Activated CD4-positive, alpha-beta T cell treated with anti-CD3 and anti-CD28 coated beads, Interleukin-2, amount 50 U/mL, for 24 hours (primary cell): ENCODE measurements at regions not wholly inside any gene's neighbourhood (a gene's known extent, or its start where the extent isn't known, plus 50 kb on each side); places are given as distances from the start of the nearest gene placed in this dataset.
"Not testable (repeated sequence)": the region's sequence is repeated elsewhere in the genome, so short reads cannot be mapped to it uniquely, and the experiment has no call there.

Experiments used
- DNase-seq, 2 donors: peaks; one replicate each; pipeline ENCODE4 v3.0.0-alpha.2; 2020; ENCODE audit warnings: low read depth in 1 of 2, low spot score in 1 of 2

- no peak for DNase-seq
These were observed 88.7 kb upstream of the TBL1X start for GRCh38 chrX:9376111-9376510.

GRCh38 chrX:9377216-9377615 lies 87.6 kb upstream of the TBL1X start:
- not testable (repeated sequence) for DNase-seq

GRCh38 chrX:9378980-9379696 lies 85.7 kb upstream of the TBL1X start:
- no peak for DNase-seq

GRCh38 chrX:9379697-9380551 lies 84.9 kb upstream of the TBL1X start:
- no peak for DNase-seq

- DNase-seq, result no peak
These were observed 81.2 kb upstream of the TBL1X start for GRCh38 chrX:9383655-9384054.

GRCh38 chrX:9388450-9388849 lies 76.4 kb upstream of the TBL1X start:
- no peak for DNase-seq

GRCh38 chrX:9390121-9390520 lies 74.7 kb upstream of the TBL1X start:
- no peak for DNase-seq

GRCh38 chrX:9390693-9391368 lies 74.0 kb upstream of the TBL1X start:
- DNase-seq, result no peak

- DNase-seq, result no peak
These were observed 72.4 kb upstream of the TBL1X start for GRCh38 chrX:9392445-9392844.

- no peak for DNase-seq
These were observed 71.3 kb upstream of the TBL1X start for GRCh38 chrX:9393571-9393970.

- no peak for DNase-seq
These were observed 70.6 kb upstream of the TBL1X start for GRCh38 chrX:9394212-9394611.

GRCh38 chrX:9396930-9397329 lies 67.9 kb upstream of the TBL1X start:
- DNase-seq, result no peak

- no peak for DNase-seq
These were observed 63.8 kb upstream of the TBL1X start for GRCh38 chrX:9401051-9401450.

- DNase-seq, result no peak
These were observed 61.5 kb upstream of the TBL1X start for GRCh38 chrX:9403374-9403773.

- DNase-seq, result not testable (repeated sequence)
These were observed 59.2 kb upstream of the TBL1X start for GRCh38 chrX:9405635-9406034.

- DNase-seq, result not testable (repeated sequence)
These were observed 54.0 kb upstream of the TBL1X start for GRCh38 chrX:9410889-9411288.

- DNase-seq, result not testable (repeated sequence)
These were observed 53.2 kb upstream of the TBL1X start for GRCh38 chrX:9411682-9412081.

- no peak for DNase-seq
These were observed 50.4 kb upstream of the TBL1X start for GRCh38 chrX:9414416-9414815.
